T-cell (primary cell): ENCODE measurements at regions not wholly inside any gene's neighbourhood (a gene's known extent, or its start where the extent isn't known, plus 50 kb on each side); places are given as distances from the start of the nearest gene placed in this dataset.
A peak's percentile ranks its signal among the peaks of the same experiment; 100 is the strongest.

ENCODE experiments used
- ATAC-seq, 4 experiments: fragments of 200-7000 bp in 3 of 4; fragments of 150-1000 bp in 1 of 4; cut with Tn5 transposase; replicated peaks in 1 of 4; 1 replicate in 3 of 4; 2 replicates in 1 of 4; pipeline ENCODE4 v1.10.0; 2021; ENCODE audit warnings: moderate library complexity in 3 of 4, mild to moderate bottlenecking in 2 of 4, moderate number of reproducible peaks in 1 of 4
- CTCF ChIA-PET, 2 donors: fragments of 300-600 bp; sonication (Branson Sonifier 250); formaldehyde crosslinking; loops; one replicate each; lab custom pipeline; 2022; ENCODE audit warnings: antibody characterized with exemption in 2 of 2; lab: Charles Lee
- POLR2A ChIA-PET, 2 donors: fragments of 300-600 bp; sonication (Branson Sonifier 250); formaldehyde crosslinking; loops; one replicate each; lab custom pipeline; 2022; ENCODE audit warnings: antibody characterized with exemption in 2 of 2; lab: Charles Lee
- DNase-seq, 35 experiments: peaks; one replicate each; pipeline versions ENCODE4 v3.0.0 to v3.0.0-alpha.2; 2013 to 2023
- H3K27ac ChIP-seq: one replicate; pipeline ENCODE4 v1.5.1; 2013; ENCODE audit warnings: low read length
- H3K27me3 ChIP-seq, 2 experiments: replicated peaks in 1 of 2; 1 replicate in 1 of 2; 2 replicates in 1 of 2; pipeline versions ENCODE4 v1.6.1 to v1.7.0; 2013; ENCODE audit warnings: low read length in 1 of 2, mixed read lengths in 1 of 2; ENCODE audit not compliant: control insufficient read depth in 2 of 2, insufficient read depth in 2 of 2; ENCODE audit errors: extremely low read depth in 1 of 2
- H3K36me3 ChIP-seq, 2 donors: 1 replicate in 1 of 2; 2 replicates in 1 of 2; pipeline versions ENCODE4 v1.6.1 to v1.7.0; 2013; ENCODE audit warnings: low read length in 1 of 2; ENCODE audit not compliant: control insufficient read depth in 2 of 2, insufficient read depth in 1 of 2; ENCODE audit errors: extremely low read depth in 1 of 2
- H3K4me1 ChIP-seq, 2 experiments: 1 replicate in 1 of 2; 2 replicates in 1 of 2; pipeline versions ENCODE4 v1.6.1 to v1.7.0; 2013; ENCODE audit warnings: low read length in 2 of 2, mixed read lengths in 1 of 2; ENCODE audit not compliant: insufficient read depth in 2 of 2, control insufficient read depth in 1 of 2; ENCODE audit errors: extremely low read depth in 1 of 2
- H3K4me3 ChIP-seq, 2 donors: 1 replicate in 1 of 2; 2 replicates in 1 of 2; pipeline versions ENCODE4 v1.5.1 to v1.7.0; 2013; ENCODE audit warnings: mild to moderate bottlenecking in 2 of 2, low read length in 1 of 2, moderate library complexity in 1 of 2; ENCODE audit not compliant: control insufficient read depth in 1 of 2; ENCODE audit errors: extremely low read depth in 1 of 2
- H3K9me3 ChIP-seq: 2 replicates; pipeline ENCODE4 v1.7.0; 2013
- H3K27ac Mint-ChIP-seq, 2 donors: one replicate each; pipeline ENCODE4 v1.8.0; 2020 to 2021; ENCODE audit warnings: mild to moderate bottlenecking in 2 of 2, mixed read lengths in 2 of 2
- H3K27me3 Mint-ChIP-seq, 2 donors: one replicate each; pipeline ENCODE4 v1.8.0; 2021 to 2022; ENCODE audit warnings: mixed read lengths in 2 of 2
- H3K36me3 Mint-ChIP-seq: one replicate; pipeline ENCODE4 v1.8.0; 2021; ENCODE audit warnings: mixed read lengths
- H3K4me1 Mint-ChIP-seq, 3 donors: one replicate each; pipeline ENCODE4 v1.8.0; 2020 to 2022; ENCODE audit warnings: mixed read lengths in 3 of 3, mild to moderate bottlenecking in 1 of 3
- H3K4me3 Mint-ChIP-seq, 3 donors: one replicate each; pipeline ENCODE4 v1.8.0; 2020 to 2022; ENCODE audit warnings: mild to moderate bottlenecking in 3 of 3, mixed read lengths in 3 of 3, moderate library complexity in 3 of 3
- H3K9me3 Mint-ChIP-seq, 3 donors: one replicate each; pipeline ENCODE4 v1.8.0; 2020 to 2022; ENCODE audit warnings: mixed read lengths in 3 of 3
- WGBS: methylation state at CpG from one replicate; pipeline ENCODE4 v1.1.5; 2013; ENCODE audit warnings: missing lambda C conversion rate; ENCODE audit not compliant: insufficient coverage; 5-methylcytosine and 5-hydroxymethylcytosine counted together

DNA sequence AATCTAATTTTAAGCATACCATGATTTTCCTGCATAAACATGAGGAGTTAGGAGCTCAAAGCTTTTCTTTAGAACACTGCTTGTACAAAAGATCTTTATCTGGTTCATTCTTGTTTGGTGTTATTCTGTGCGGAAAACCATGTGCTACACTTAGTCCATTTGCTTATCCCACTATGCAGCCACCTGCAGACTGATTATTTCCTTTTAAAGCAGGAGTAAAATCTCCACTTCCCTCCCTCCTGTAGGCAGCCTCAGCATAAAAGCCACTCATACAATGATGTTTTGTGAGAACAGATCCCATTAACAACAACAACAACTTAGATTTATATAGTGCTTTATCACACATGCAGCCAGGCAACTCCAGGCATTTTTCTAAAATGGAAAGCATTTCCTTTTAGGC is 355.3 kb upstream of the NEGR1 start:
- ATAC-seq (no peak), DNase-seq (no peak)
- ChIA-PET POLR2A (no interaction called here), CTCF (no interaction called here)
- no CpG with 5 or more reads among the region's 1 CpG for WGBS
- Mint-ChIP-seq H3K27me3 (no peaks in the 10 kb centered on the region), H3K4me3 (no peak overlapping the region), H3K4me1 (no peaks in the 10 kb centered on the region), H3K9me3 (peaks cover 0 to 24% (median 0%) of the 10 kb centered on the region in 3 donors), H3K27ac (no peak overlapping the region), H3K36me3 (no peaks in the 10 kb centered on the region)
- H3K27me3 ChIP-seq: no peaks in the 10 kb centered on the region
- no peak overlapping the region for H3K27ac ChIP-seq
- H3K4me1 ChIP-seq: no peaks in the 10 kb centered on the region
- no peaks in the 10 kb centered on the region for H3K36me3 ChIP-seq
- no peak overlapping the region for H3K4me3 ChIP-seq
- H3K9me3 ChIP-seq: no peaks in the 10 kb centered on the region

DNA sequence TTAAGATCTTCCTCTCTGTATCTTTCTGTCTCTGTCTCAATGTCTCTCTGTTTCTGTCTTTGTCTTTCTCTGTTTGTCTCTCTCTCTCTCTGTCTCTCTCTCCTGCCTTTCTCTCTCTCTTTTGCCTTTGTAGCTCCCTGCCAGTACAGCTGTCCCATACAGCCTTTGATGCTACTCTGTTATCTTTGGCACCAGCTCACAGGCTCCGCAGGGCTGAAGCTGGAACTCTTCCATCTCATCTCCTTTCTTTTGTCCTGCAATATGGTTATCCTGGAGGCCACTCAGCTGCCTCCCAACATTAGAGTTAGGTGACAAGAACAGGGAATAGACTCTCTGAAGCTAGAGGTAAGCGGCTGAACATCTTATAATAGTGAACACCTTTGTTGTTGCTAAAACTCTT is 354.3 kb upstream of the NEGR1 start:
- H3K9me3 ChIP-seq: no peaks in the 10 kb centered on the region
- Mint-ChIP-seq H3K4me3 (no peak overlapping the region), H3K9me3 (peaks cover 0 to 20% (median under 1%) of the 10 kb centered on the region in 3 donors), H3K36me3 (no peaks in the 10 kb centered on the region), H3K27ac (no peak overlapping the region), H3K27me3 (no peaks in the 10 kb centered on the region), H3K4me1 (no peaks in the 10 kb centered on the region)
- no peaks in the 10 kb centered on the region for H3K27me3 ChIP-seq
- ATAC-seq (no peak), DNase-seq (no peak)
- no peak overlapping the region for H3K27ac ChIP-seq
- H3K4me1 ChIP-seq: no peaks in the 10 kb centered on the region
- no peak overlapping the region for H3K4me3 ChIP-seq
- POLR2A ChIA-PET: interaction anchor here in 1 of 2 donors (0.6 to 0.7 kb wide), 2 partner anchors 17 to 1852 kb away, joined by 5 to 7 read pairs; no protein-coding TSS in a partner anchor
- CTCF ChIA-PET: no interaction called here
- no CpG with 5 or more reads among the region's 2 CpGs for WGBS
- no peaks in the 10 kb centered on the region for H3K36me3 ChIP-seq

DNA sequence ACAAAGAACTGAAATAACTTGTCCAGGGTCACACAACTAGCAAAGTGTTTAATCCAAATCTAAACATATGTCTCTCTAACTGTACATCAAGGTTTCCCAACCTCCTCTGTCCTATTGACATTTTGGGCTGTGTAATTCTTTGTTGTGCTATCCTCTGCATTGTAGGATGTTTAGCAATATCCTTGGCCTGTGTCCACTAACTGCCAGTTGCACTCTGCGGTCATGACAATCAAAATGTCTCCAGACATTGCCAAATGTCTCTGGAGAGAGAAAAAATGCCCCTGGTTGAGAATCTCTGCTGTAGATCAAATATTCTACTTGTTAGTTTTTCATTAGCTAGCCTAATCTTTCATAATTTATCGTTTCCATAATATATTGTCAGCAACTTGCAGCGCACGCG is 353.4 kb upstream of the NEGR1 start:
- H3K36me3 Mint-ChIP-seq: no peaks in the 10 kb centered on the region
- CTCF ChIA-PET: no interaction called here
- Histone ChIP-seq H3K4me1 (no peaks in the 10 kb centered on the region), H3K36me3 (no peaks in the 10 kb centered on the region), H3K9me3 (no peaks in the 10 kb centered on the region), H3K27me3 (no peaks in the 10 kb centered on the region), H3K27ac (no peak overlapping the region), H3K4me3 (no peak overlapping the region)
- no peak overlapping the region for H3K27ac Mint-ChIP-seq
- POLR2A ChIA-PET: no interaction called here
- H3K9me3 Mint-ChIP-seq: peaks cover 0 to 20% (median 3%) of the 10 kb centered on the region in 3 donors
- H3K4me1 Mint-ChIP-seq: no peaks in the 10 kb centered on the region
- 0% methylated on average over 1 of the region's 5 CpGs for WGBS
- no peaks in the 10 kb centered on the region for H3K27me3 Mint-ChIP-seq
- DNase-seq: no peak
- no peak overlapping the region for H3K4me3 Mint-ChIP-seq
- no peak for ATAC-seq

DNA sequence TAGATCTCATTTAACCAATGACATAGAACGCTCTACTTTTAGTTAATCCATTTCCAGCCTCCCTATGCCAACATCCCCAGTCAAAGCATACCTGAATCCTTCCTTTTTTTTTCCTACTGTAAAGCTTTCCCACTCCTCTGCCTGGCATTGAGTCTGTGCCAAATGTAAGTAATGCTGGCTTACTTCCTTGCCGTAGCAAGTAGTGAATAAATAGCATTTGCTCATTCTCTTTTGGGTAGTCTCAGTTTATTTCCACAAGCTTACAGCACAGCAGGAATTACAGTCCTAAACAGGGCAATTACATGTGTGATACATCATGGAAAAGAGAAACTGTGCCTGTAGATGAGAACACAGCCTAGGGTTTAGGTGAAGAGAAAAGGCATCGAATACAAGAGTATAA is 352.6 kb upstream of the NEGR1 start:
- Mint-ChIP-seq H3K4me1 (no peaks in the 10 kb centered on the region), H3K27ac (no peak overlapping the region), H3K9me3 (peaks cover 0 to 20% (median 3%) of the 10 kb centered on the region in 3 donors), H3K27me3 (no peaks in the 10 kb centered on the region), H3K36me3 (no peaks in the 10 kb centered on the region), H3K4me3 (no peak overlapping the region)
- Histone ChIP-seq H3K27ac (no peak overlapping the region), H3K9me3 (no peaks in the 10 kb centered on the region), H3K36me3 (no peaks in the 10 kb centered on the region), H3K4me1 (no peaks in the 10 kb centered on the region), H3K27me3 (no peaks in the 10 kb centered on the region), H3K4me3 (no peak overlapping the region)
- DNase-seq (no peak), ATAC-seq (no peak)
- ChIA-PET CTCF (no interaction called here), POLR2A (no interaction called here)
- WGBS: 90% methylated on average over 2 of the region's 3 CpGs

DNA sequence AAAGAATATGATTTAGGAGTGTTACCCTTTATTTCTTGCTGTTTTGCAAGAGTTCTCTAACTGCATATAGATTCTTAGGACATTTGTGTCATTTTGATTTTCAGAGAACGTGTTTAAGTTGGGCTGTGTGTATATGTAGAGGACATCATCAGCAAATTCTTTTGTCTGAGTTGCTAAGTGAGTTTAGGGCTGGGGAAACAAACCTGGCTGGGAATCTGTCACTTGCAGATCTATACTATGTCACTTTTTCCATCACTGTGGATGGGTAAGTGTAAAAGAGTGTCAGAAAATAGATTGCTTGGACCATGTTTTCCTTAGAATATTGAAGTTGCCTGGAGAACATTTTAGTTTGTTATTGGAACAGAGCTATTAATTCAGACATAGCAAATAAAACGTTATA is 349.1 kb upstream of the NEGR1 start:
- H3K9me3 ChIP-seq: no peaks in the 10 kb centered on the region
- H3K27me3 ChIP-seq: no peaks in the 10 kb centered on the region
- ATAC-seq: no peak
- no peak overlapping the region for H3K4me3 ChIP-seq
- no peaks in the 10 kb centered on the region for H3K4me1 ChIP-seq
- WGBS: no CpG with 5 or more reads among the region's 2 CpGs
- H3K27ac ChIP-seq: no peak overlapping the region
- ChIA-PET CTCF (no interaction called here), POLR2A (no interaction called here)
- Mint-ChIP-seq H3K27ac (no peak overlapping the region), H3K4me3 (no peak overlapping the region), H3K4me1 (no peaks in the 10 kb centered on the region), H3K36me3 (no peaks in the 10 kb centered on the region), H3K9me3 (peaks cover 0 to 11% (median 3%) of the 10 kb centered on the region in 3 donors), H3K27me3 (no peaks in the 10 kb centered on the region)
- no peak for DNase-seq
- H3K36me3 ChIP-seq: no peaks in the 10 kb centered on the region

DNA sequence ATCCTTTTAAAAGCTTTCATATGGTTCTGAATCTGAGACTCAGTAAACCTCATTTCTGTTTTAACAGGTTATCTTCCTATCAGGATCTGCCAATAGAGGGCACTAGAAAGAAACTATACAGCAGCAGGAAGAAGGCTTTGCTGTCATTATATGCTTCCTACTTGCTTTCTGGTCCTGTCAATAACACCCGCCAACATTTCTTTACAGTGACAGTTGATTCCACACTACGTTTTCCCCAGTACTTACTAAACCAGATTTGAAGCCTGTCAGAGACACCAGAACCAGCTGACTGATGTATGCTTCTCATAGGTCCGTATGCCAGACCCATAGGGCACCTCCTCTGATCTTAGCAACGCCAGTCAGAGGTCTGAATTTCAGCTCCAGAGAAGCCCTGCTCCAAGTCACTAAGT is 341.0 kb upstream of the NEGR1 start:
- Histone ChIP-seq H3K4me1 (no peaks in the 10 kb centered on the region), H3K36me3 (no peaks in the 10 kb centered on the region), H3K27ac (no peak overlapping the region), H3K9me3 (no peaks in the 10 kb centered on the region), H3K27me3 (no peaks in the 10 kb centered on the region), H3K4me3 (no peak overlapping the region)
- Mint-ChIP-seq H3K9me3 (peaks cover 0 to 3% (median 0%) of the 10 kb centered on the region in 3 donors), H3K4me3 (peak overlapping the region in 1 of 3 donors; percentile 14), H3K27me3 (no peaks in the 10 kb centered on the region), H3K4me1 (no peaks in the 10 kb centered on the region), H3K27ac (no peak overlapping the region), H3K36me3 (no peaks in the 10 kb centered on the region)
- peak in 1 of 4 experiments; percentile 48 for ATAC-seq
- WGBS: 33% methylated on average over 4 of the region's 4 CpGs
- POLR2A ChIA-PET: no interaction called here
- CTCF ChIA-PET: no interaction called here
- DNase-seq: peak in 1 of 35 experiments; percentile 6

DNA sequence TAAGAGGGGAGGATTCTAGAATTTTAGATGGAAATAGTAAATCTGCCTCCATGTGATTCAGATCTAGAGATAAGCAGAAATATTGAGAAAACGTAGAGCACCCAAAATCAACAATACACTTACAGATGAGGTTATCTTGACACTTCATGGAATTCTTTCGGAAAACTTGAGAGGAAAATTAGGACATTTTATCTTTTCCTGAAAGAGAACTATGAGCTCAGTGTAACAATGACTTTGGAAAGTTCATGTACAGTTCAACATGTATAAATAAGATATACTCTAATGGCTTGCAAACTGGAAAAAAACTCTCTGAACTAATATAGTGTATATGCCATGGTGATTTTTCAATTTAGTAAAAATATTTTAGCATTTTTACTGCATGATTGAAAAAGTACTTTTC is 338.1 kb upstream of the NEGR1 start:
- no peak overlapping the region for H3K4me3 Mint-ChIP-seq
- Histone ChIP-seq H3K4me3 (no peak overlapping the region), H3K9me3 (no peaks in the 10 kb centered on the region), H3K36me3 (no peaks in the 10 kb centered on the region), H3K27me3 (no peaks in the 10 kb centered on the region), H3K4me1 (no peaks in the 10 kb centered on the region), H3K27ac (no peak overlapping the region)
- no peaks in the 10 kb centered on the region for H3K4me1 Mint-ChIP-seq
- DNase-seq (no peak), ATAC-seq (no peak)
- no peaks in the 10 kb centered on the region for H3K36me3 Mint-ChIP-seq
- CTCF ChIA-PET: no interaction called here
- H3K9me3 Mint-ChIP-seq: peaks cover 0 to 4% (median 0%) of the 10 kb centered on the region in 3 donors
- WGBS: no CpG with 5 or more reads among the region's 2 CpGs
- no peak overlapping the region for H3K27ac Mint-ChIP-seq
- POLR2A ChIA-PET: interaction anchor here in 1 of 2 donors (0.6 kb wide), 1 partner anchor 16 kb away, joined by 7 read pairs; no protein-coding TSS in a partner anchor
- H3K27me3 Mint-ChIP-seq: no peaks in the 10 kb centered on the region
